ENCODE measurements at regions not wholly inside any gene's neighbourhood (a gene's known extent, or its start where the extent isn't known, plus 50 kb on each side); places are given as distances from the start of the nearest gene placed in this dataset.
"Not testable (repeated sequence)": the region's sequence is repeated elsewhere in the genome, so short reads cannot be mapped to it uniquely, and the experiment has no call there.

DNA sequence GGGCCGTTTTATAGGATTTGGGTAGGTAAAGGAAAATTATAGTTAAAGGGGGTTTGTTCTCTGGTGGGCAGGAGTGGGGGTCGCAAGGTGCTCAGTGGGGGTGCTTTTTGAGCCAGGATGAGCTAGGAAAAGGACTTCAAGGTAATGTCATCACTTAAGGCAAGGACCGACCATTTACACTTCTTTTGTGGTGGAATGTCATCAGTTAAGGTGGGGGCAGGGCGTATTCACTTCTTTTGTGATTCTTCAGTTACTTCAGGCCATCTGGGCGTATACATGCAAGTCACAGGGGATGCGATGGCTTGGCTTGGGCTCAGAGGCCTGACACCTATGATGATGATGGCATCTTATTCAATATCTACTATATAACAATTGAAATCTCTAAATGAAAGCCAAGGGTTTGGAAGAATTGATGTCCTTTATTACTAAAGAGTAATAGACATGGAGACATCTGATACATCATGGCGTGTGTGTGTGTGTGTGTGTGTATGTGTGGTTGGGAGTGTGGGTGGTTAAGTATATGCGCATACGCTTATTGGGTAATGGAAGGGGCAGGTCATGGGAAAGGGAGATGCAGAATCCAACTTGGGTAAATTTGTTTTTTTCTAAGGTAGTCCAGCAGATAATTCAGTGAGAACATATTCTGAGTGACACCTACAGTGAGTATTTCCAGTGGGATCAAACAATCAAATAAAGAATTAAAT lies 236.9 kb upstream of the DUSP10 start:
- H3K4me3 ChIP-seq (ENCODE audit: low read depth, low read length), result not testable (repeated sequence)

DNA sequence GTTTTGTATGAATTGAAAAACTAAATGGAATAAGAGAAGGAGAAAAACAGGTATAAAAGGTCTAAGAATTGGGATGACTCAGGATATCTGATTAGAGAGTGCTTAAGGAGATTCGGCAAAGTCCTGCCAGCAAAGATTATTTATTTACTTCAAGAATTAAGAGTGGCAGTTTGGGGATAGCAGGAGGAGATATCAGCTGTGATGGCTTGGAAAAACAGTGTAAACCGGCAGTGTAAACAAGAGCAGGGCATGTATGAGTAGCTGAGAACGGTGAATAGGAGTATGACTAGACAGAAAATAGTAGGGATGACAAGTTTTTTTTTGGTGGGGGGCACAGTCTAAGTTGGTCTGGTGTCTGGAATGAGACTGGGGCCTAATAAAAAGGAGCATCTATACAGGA lies 231.9 kb upstream of the DUSP10 start:
- H3K4me3 ChIP-seq (ENCODE audit: low read depth, low read length), result not testable (repeated sequence)

GRCh38 chr1:221972276-221973235 lies 230.7 kb upstream of the DUSP10 start:
- no peak overlapping the region for H3K4me3 ChIP-seq (ENCODE audit: low read depth, low read length)

- not testable (repeated sequence) for H3K4me3 ChIP-seq (ENCODE audit: low read depth, low read length)
Measured at GRCh38 chr1:221971035-221971434, 229.1 kb upstream of the DUSP10 start.

DNA sequence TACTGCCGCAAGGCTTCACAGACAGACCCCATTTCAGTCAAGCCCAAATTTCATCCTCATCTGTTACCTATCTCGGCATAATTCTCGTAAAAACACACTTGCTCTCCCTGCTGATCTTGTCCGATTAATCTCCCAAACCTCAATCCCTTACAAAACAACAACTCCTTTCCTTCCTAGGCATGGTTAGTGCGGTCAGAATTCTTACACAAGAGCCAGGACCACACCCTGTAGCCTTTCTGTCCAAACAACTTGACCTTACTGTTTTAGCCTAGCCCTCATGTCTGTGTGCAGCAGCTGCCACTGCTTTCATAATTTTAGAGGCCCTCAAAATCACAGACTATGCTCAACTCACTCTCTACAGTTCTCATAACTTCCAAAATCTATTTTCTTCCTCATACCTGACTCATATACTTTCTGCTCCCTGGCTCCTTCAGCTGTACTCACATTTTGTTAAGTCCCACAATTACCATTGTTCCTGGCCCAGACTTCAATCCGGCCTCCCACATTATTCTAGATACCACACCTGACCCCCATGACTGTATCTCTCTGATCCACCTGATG lies 227.5 kb upstream of the DUSP10 start:
- H3K4me3 ChIP-seq (ENCODE audit: low read depth, low read length), result not testable (repeated sequence)

GRCh38 chr1:221967538-221967937 lies 225.6 kb upstream of the DUSP10 start:
- not testable (repeated sequence) for H3K4me3 ChIP-seq (ENCODE audit: low read depth, low read length)

DNA sequence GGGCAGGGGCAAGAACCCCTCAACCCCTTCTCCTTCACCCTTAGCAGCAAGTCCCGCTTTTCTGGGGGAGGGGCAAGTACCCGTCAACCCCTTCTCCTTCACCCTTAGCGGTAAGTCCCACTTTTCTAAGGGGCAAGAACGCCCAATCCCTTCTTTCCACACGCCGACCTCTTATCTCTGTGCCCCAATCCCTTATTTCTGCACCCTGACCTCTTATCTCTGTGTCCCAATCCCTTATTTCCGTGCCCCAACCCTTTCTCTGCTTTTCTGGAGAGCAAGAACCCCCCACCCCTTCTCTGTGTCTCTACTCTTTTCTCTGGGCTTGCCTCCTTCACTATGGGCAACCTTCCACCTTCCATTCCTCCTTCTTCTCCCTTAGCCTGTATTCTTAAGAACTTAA lies 225.0 kb upstream of the DUSP10 start:
- H3K4me3 ChIP-seq (ENCODE audit: low read depth, low read length), result not testable (repeated sequence)

DNA sequence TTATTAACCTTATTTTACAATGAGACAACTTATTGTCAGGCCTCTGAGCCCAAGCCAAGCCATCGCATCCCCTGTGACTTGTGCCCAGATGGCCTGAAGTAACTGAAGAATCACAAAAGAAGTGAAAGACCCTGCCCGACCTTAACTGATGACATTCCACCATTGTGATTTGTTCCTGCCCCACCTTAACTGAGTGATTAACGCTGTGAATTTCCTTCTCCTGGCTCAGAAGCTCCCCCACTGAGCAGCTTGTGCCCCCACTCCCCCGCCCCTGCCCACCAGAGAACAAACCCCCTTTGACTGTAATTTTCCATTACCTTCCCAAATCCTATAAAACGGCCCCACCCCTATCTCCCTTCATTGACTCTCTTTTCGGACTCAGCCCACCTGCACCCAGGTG lies 224.0 kb upstream of the DUSP10 start:
- H3K4me3 ChIP-seq (ENCODE audit: low read depth, low read length), result not testable (repeated sequence)

DNA sequence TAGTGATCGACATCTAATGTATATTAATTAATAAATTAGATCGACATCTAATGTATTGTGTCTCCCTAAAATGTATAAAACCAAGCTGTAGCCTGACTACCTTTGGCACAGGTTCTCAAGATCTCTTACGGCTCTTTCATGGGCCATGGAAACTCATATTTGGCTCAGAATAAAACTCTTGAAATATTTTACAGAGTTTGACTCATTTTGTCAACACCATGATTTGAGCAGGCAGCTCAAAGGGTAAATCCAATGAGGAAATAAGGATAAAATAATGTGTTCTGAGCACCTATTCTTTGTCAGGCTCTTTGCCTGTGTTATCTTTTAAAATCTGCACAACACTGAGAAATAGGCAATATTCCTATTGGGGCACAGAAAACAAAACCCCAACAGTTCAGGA lies 223.4 kb upstream of the DUSP10 start:
- no peak overlapping the region for H3K4me3 ChIP-seq (ENCODE audit: low read depth, low read length)

DNA sequence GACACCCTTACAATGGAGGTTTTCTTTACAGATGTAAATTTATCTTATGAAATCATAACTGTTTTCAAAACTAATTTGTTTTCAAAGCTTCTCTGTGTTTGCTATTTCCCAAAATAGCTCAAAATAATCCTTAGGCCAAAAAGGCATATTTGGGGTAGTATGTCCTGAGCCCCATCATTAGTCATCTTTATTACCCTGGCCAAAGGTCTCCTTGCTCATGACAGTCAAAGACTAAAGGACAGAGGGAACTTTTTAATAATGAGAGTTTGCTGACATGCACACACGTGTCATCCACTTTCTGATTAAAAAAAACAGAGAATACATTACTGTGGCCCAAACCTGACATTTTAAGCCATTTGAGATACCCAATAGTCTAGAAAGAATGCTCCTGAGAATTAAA lies 221.9 kb upstream of the DUSP10 start:
- H3K4me3 ChIP-seq (ENCODE audit: low read depth, low read length), result no peak overlapping the region

DNA sequence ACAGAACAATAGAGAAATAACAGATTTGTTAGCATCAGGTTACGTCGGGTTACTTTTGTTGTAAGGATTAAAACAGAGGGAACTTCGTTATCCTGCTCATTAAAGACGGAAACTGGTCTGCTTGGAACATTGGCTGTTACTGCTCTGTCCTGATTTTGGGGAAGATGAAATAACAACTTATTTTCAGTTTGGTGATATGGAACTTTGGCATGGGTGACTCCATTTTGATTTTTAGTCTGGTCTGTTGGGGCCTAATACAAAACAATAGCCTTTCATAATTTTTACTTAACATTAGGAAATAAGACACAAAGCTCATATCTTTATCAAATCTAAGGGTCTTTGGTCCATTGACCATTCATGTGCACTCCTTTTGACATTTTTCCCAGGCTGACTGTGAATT lies 220.5 kb upstream of the DUSP10 start:
- no peak overlapping the region for H3K4me3 ChIP-seq (ENCODE audit: low read depth, low read length)

GRCh38 chr1:221961532-221962292 lies 219.8 kb upstream of the DUSP10 start:
- H3K4me3 ChIP-seq (ENCODE audit: low read depth, low read length), result no peak overlapping the region

- H3K4me3 ChIP-seq (ENCODE audit: low read depth, low read length), result not testable (repeated sequence)
Measured at GRCh38 chr1:221958161-221958562, 216.3 kb upstream of the DUSP10 start.

- H3K4me3 ChIP-seq (ENCODE audit: low read depth, low read length), result not testable (repeated sequence)
Measured at GRCh38 chr1:221957350-221957749, 215.5 kb upstream of the DUSP10 start.

GRCh38 chr1:221949996-221950395 lies 208.1 kb upstream of the DUSP10 start:
- H3K4me3 ChIP-seq (ENCODE audit: low read depth, low read length), result no peak overlapping the region

DNA sequence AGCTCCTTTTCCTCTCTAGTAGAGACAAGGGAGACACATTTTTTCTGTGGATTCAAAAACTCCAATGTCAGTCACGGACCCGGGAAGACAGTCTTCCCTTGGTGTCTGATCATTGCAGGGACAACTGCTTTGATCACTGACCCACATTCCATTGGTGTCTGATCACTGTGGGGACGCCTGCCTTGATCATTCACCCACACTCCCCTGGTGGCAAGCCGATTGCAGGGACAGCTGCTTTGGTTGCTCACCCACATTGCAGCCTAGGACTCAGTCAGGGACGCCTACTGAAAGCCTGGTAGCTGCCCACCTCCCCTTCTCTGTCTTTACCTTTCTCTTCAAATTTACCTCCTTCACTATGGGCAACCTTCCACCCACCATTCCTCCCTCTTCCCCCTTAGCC lies 206.6 kb upstream of the DUSP10 start:
- H3K4me3 ChIP-seq (ENCODE audit: low read depth, low read length), result no peak overlapping the region

GRCh38 chr1:221947731-221948130 lies 205.8 kb upstream of the DUSP10 start:
- no peak overlapping the region for H3K4me3 ChIP-seq (ENCODE audit: low read depth, low read length)

DNA sequence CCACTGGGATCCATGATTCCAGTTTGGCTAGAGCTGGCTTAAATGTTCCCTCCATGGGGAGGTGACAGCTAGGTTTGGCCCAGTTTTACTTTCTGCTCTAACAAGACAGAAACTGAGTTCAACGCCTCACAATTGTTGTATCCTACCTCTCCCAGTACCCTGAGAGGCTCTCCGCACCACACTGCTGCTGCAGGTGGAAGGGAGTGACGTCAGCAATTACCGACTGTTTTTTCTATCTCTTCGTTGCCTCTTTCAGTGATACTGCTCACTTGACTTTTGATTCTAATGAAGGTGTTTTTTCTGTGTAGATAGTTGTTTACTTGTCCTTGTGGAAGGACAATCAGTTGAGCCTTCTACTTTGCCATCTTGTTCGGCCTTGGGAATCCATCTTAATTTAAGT lies 204.9 kb upstream of the DUSP10 start:
- no peak overlapping the region for H3K4me3 ChIP-seq (ENCODE audit: low read depth, low read length)

DNA sequence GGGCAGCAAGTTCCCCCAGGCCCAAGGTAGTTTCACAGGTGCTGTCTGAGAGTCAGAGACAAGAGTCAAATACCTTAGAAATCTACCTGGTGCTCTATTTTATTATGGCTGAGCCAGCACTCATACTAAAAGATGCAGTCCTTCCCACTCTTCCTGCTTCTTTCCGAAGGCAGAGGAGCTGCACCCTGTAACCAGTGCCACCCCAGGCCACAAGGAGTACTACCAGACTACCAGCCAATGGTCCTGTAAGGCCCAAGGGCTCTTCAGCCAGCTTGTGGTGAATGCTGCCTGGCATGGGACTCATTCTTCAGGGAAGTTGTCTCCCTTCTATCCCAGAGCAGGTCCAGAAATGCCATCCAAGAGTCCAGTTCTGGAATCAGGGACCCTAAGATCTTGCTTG lies 203.8 kb upstream of the DUSP10 start:
- H3K4me3 ChIP-seq (ENCODE audit: low read depth, low read length), result no peak overlapping the region

- H3K4me3 ChIP-seq (ENCODE audit: low read depth, low read length), result no peak overlapping the region
Measured at GRCh38 chr1:221944247-221944870, 202.5 kb upstream of the DUSP10 start.

DNA sequence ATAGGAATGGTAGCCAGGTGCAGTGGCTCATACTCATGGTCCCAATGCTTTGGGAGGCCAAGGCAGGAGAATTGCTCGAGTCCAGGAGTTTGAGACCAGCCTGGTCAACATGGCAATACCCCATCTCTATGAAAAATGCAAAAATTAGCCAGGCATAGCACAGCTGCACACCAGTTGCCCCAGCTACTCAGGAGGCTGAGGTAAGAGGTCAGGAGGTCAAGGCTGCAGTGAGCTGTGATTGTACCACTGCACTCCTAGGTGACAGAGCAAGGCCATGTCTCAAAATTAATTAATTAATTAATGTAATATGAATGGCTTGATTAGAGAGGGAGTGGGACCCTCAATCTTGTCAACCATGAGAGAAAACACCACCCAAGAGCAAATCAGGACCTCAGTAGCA lies 198.7 kb upstream of the DUSP10 start:
- H3K4me3 ChIP-seq (ENCODE audit: low read depth, low read length), result no peak overlapping the region

All from iPS-11a (cell line).